ENCODE measurements at regions not wholly inside any gene's neighbourhood (a gene's known extent, or its start where the extent isn't known, plus 50 kb on each side); places are given as distances from the start of the nearest gene placed in this dataset.

GRCh38 chr9:20023961-20024571, 235.2 kb upstream of the SLC24A2 start:
- TF ChIP-seq EZH2 (IDR thresholded peaks at IDR 0.05), result no peak
- TF ChIP-seq POLR2AphosphoS5 (IDR thresholded peaks at IDR 0.05; ENCODE audit: borderline replicate concordance, low read depth, low read length), result no peak
